Activated gamma-delta T cell treated with Interleukin-2 at 50 U/mL for 16 hours (primary cell): ENCODE measurements at regions not wholly inside any gene's neighbourhood (a gene's known extent, or its start where the extent isn't known, plus 50 kb on each side); places are given as distances from the start of the nearest gene placed in this dataset.

ENCODE experiments used
- DNase-seq: peaks from one replicate; pipeline ENCODE4 v3.0.0-alpha.2; 2020

GRCh38 chr5:10875201-10875768 is 114.3 kb upstream of the DAP start:
- no peak for DNase-seq

GRCh38 chr5:10874541-10874940 is 113.5 kb upstream of the DAP start:
- DNase-seq, result no peak

DNA sequence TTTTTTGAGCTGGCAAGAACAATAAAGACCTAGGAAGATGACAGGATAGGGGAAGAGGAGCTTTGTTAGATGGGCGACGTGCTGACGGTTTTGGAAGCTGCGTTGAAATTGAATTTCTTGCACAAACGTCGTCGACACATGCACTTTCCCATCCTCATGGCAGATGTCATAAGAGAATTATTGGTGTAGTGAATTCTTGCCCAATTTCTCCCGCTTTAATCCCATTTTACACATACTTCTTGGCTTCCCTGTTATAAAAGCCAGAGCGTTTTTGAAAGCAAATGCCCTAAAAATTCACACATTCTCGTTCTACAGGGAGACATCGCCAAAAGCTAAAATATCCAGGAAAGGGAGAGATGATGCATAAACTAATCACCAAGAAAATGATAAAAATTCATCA is 109.8 kb upstream of the DAP start:
- DNase-seq, result no peak

DNA sequence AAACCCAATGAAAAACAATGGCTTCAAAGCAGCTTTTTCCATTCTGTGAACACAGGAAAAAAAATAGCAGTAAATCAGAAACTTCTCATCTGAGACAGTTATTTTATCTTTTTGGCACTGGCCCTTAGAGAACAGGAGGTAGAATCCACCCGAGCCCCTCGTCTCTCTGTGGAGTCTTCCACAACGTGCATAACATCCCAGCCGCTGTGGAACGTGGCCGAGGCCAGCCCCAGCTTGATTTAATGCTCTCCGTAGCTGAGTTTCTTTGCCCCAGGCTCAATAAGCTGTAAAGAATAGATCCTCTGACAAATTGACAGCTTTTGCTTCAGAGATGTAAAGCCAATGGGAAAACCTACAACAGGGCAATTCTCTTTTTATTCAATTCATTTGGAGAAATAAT is 107.9 kb upstream of the DAP start:
- DNase-seq, result no peak

- no peak for DNase-seq
Observed at GRCh38 chr5:10867389-10868303, 106.6 kb upstream of the DAP start.

DNA sequence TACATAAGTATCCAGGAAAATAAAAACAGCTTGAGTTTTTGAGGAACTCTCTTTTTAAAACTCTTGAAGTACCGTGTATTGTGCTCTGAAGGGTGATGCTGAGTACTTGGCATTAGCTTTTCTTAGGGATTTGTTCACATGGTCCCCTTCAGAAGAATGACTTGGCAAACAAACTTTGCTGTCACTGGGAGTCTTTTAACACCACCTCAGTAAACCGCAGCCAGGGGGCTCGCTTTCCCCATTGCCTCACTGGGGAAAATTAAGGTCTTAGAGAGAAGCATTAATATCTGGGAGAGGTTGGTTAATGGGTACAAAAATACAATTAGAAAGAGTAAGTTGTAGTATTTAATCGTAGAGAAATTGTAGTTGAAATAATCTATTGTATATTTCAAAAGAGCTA is 105.9 kb upstream of the DAP start:
- DNase-seq, result no peak

GRCh38 chr5:10863763-10864383 is 102.8 kb upstream of the DAP start:
- peak; percentile 52 for DNase-seq

DNA sequence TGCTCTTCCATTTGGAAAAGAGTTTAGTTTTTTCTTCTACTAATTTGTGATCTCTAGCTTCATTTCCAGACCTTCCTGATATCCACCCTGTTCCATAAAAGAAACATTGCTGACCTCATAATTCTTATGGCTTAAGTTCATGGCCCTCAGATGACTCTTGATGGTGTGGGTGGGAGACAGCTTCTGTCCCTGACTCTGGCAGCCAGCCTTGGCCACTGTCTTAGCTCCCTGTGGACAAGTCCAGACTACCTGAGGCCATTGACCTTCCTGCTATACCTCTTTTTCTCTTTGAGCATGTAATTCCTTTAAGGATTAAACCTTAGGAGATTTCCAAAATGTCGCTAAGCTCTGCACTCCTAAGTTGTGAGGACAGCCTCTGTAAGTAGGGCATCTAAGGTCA is 101.1 kb upstream of the DAP start:
- DNase-seq, result no peak

GRCh38 chr5:10861423-10861790 is 100.4 kb upstream of the DAP start:
- DNase-seq, result no peak

DNA sequence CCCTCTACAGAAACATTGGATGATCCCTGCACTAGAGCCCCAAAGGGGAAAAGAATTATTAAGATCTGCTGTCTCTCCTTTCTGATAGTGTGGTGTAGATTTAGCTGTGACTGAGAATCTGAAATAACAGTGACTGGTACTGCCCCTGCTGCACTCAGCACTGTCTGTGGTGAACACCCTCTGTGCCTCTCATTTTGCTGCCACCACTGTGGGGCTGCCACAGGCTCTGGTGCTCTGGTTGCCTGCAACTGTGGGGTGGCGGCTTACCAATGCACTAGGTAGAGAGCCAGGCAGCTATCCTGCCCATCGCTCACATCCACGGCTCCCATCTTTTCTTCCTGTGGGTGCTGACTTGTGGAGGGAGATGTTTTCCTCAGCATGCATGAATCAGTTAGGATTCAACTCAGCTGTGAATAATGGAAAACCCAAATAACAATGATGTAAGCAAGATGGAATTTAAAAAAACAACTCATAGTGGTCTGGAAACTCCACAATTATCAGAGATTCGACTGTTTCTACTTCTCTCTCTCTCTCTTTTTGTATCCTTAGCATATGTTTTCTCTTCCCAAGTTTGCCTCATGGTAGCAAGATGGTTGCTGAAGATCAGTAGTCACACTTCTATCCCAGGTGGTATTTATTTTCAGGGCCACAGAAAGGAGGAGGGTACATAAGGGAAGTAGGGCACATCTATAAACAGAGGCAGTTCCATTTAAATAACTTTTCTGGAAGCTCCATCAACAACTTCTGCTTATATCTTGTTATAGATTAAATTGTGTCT is 99.8 kb upstream of the DAP start:
- DNase-seq, result no peak

DNA sequence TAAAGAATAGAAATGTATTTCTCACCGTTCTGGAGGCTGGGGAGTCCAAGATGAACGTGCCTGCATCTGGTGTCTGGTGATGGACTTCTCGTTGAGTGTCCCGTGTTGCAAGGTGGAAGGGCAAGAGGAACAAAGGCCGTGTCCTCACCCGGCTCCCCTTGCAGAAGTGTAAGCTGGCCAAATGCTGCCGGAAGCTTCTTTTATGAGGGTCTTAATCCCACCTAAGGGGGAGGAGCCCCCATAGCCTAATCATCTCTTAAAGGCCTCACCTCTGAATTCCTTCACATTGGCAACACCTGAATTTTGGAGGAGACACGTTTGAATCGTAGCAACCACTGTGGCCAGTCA is 99.1 kb upstream of the DAP start:
- no peak for DNase-seq

DNA sequence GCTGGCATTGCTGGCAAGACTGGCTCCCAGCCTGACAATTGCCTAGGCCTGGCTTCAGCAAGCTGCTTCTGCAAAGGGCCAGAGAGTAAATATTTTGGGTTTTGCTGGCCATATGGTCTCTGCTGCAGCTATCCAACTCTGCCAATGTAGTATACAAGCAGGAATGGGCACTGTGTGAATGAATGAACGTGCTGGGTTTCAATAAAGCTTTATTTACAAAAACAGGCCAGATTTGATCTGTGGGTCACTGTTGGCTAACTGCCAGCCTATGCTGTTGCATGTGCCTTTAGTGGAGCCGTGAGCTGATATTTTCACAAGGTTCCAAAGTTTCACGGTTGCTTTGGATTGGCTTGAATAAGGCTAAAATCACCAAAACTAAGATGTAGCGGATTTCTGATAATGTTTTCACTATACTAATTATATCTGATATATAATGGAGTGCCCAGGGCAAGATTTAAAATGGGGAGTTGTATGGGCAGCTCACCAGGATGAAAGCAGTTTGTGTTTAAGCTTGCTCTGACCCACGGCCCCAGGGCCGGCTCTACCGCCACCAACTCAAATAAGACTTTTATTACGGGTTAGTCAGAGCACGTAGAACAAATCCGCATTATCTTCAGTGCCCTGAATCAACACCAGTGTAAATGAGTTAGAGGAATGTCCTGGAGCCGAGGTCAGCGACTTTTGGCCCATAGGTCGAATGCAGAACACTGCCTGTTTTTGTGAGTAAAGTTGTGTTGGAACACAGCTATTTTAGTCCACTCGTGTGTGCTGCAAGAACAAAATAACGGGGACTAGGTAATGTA is 98.6 kb upstream of the DAP start:
- DNase-seq, result no peak

GRCh38 chr5:10858945-10859344 is 97.9 kb upstream of the DAP start:
- no peak for DNase-seq

- DNase-seq, result no peak
Observed at GRCh38 chr5:10858307-10858706, 97.3 kb upstream of the DAP start.

DNA sequence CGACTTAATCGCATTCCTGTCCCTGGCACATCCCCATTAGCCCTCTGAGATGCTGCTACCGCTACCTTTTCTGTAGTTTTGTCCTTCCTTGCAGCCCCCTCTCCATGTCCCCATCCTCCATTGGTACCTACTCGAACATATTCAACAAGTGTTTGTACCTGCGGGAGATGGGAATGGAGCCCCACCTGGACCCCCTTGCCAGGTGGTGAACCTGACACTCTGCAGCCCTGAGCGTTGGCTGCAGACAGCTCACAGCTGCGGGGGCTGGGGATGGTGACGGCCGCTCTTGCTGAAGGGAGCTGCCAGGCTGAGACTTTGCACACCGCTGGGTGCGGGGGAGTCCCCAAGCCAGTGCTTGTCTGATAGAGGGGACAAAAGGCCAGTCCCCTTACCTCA is 96.3 kb upstream of the DAP start:
- no peak for DNase-seq

DNA sequence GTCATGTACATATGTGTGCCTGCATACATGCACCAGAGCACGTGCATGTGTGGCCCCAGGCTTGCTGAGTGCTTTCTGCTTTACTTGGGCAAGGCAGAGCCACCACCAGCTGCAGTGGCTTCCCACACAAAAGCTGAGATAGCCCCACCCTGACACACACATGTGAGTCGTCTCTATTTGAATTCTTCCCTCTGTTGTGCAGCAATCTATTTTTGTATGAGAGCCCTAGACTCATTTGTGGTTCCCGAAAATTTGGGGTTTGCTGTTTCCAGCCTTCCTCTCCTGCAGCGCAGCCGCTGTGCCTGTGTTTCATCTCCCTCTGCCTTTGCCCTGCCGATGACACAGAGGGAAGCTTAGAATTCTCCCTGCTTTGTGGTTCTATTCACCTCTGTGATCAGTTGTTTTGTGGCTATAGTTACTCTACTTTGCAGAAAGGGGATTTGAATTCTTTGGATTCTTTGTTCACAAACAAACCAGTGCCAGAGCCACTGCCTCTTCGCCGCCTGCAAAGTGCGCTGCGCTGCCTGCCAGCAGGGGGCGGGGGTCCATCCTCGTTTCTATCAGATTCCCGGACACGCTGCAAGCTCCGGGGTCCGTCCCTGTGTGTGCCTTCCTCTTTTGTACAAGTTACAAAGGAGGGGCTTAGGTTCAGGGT is 95.8 kb upstream of the DAP start:
- peak; percentile 16 for DNase-seq

- DNase-seq, result no peak
Observed at GRCh38 chr5:10856071-10856470, 95.0 kb upstream of the DAP start.

DNA sequence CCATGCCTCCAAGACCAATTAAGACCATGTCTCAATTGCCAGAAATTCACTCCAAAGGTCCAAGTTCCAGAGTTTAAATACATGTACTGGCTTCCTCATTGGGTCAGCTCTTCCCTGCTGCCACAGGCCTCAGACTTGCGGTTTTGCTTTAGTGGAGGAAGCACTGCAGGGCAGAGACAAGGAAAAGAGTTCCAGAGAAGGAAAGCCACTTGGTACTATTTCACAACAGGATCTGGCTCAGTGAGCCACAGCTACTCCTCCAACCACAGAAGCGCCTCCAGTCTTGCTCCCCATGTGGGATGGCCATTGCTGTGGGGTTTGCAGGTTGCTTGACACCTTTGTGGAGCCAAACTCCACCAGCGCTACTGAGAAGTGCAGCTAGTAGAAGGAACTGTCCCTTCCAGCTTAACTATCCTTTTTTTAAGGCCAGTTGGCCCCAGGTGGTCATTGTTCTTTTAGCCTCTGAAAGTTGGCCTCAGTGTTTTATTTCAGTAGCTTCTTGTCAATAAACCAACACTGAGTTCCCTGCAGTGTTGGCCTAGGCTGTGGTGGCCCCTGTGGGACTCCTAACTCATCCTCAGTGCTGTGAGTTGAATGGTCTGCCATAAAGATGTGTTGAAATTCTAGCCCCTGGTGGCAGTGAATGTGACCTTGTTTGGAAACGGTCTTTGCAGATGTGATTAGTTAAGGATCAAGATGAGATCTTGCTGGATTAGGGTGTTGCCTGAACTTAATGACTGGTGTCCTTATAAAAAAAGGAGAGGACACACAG is 93.7 kb upstream of the DAP start:
- no peak for DNase-seq

DNA sequence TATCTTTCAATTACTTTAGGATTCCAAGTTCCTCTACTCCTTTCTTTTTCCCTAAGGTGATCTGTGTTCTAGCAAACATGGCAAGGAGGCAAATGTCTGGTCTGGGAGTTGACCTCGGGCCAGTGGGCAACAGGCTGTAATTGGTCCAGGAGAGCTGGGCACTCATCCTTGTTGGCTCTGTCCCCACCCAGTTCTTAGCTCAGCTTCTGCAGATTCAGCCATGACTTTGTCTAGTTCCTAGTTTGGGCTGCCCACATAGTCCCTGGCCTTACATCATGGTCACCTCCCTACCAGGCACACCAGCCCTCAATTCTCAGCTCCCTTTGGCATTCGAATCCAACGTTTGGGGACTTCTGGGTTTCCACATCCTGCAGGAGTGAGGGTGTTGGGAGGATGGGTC is 92.1 kb upstream of the DAP start:
- no peak for DNase-seq

- no peak for DNase-seq
Observed at GRCh38 chr5:10849278-10849677, 88.2 kb upstream of the DAP start.

- DNase-seq, result no peak
Observed at GRCh38 chr5:10844016-10844415, 83.0 kb upstream of the DAP start.
